HG03064 (cell line): ENCODE measurements at regions not wholly inside any gene's neighbourhood (a gene's known extent, or its start where the extent isn't known, plus 50 kb on each side); places are given as distances from the start of the nearest gene placed in this dataset.
"Not testable (repeated sequence)": the region's sequence is repeated elsewhere in the genome, so short reads cannot be mapped to it uniquely, and the experiment has no call there.

Source experiments
- ATAC-seq: cut with Tn5 transposase; IDR thresholded peaks from one replicate; pipeline ENCODE4 v1.9.1; 2021; ENCODE audit warnings: low read depth; ENCODE audit not compliant: unreplicated experiment

- ATAC-seq, result no peak
Measured at GRCh38 chr10:21114683-21115082, 217.6 kb upstream of the NEBL start.

- no peak for ATAC-seq
Measured at GRCh38 chr10:21110358-21110757, 213.2 kb upstream of the NEBL start.

GRCh38 chr10:21106931-21107330 is 209.8 kb upstream of the NEBL start:
- not testable (repeated sequence) for ATAC-seq

GRCh38 chr10:21105331-21105730 is 208.2 kb upstream of the NEBL start:
- ATAC-seq, result not testable (repeated sequence)

- no peak for ATAC-seq
Measured at GRCh38 chr10:21100871-21101514, 203.9 kb upstream of the NEBL start.

- no peak for ATAC-seq
Measured at GRCh38 chr10:21100190-21100589, 203.1 kb upstream of the NEBL start.

- ATAC-seq, result no peak
Measured at GRCh38 chr10:21099291-21100062, 202.4 kb upstream of the NEBL start.

GRCh38 chr10:21097926-21098355 is 200.8 kb upstream of the NEBL start:
- no peak for ATAC-seq

GRCh38 chr10:21095494-21096055 is 198.5 kb upstream of the NEBL start:
- no peak for ATAC-seq

- no peak for ATAC-seq
Measured at GRCh38 chr10:21095073-21095472, 198.0 kb upstream of the NEBL start.

GRCh38 chr10:21092683-21093524 is 195.8 kb upstream of the NEBL start:
- no peak for ATAC-seq

- ATAC-seq, result no peak
Measured at GRCh38 chr10:21090609-21091082, 193.5 kb upstream of the NEBL start.

- no peak for ATAC-seq
Measured at GRCh38 chr10:21087476-21087875, 190.4 kb upstream of the NEBL start.

- no peak for ATAC-seq
Measured at GRCh38 chr10:21084700-21085099, 187.6 kb upstream of the NEBL start.

GRCh38 chr10:21083861-21084260 is 186.8 kb upstream of the NEBL start:
- no peak for ATAC-seq

GRCh38 chr10:21082206-21082605 is 185.1 kb upstream of the NEBL start:
- ATAC-seq, result no peak

- no peak for ATAC-seq
Measured at GRCh38 chr10:21080261-21080660, 183.2 kb upstream of the NEBL start.

GRCh38 chr10:21079330-21079658 is 182.2 kb upstream of the NEBL start:
- no peak for ATAC-seq

GRCh38 chr10:21078410-21079329 is 181.6 kb upstream of the NEBL start:
- ATAC-seq, result no peak

GRCh38 chr10:21077681-21078080 is 180.6 kb upstream of the NEBL start:
- ATAC-seq, result no peak
